HepG2 (cell line): ENCODE measurements at regions not wholly inside any gene's neighbourhood (a gene's known extent, or its start where the extent isn't known, plus 50 kb on each side); places are given as distances from the start of the nearest gene placed in this dataset.

Experiments
- ARID2 ChIP-seq: sonication (generic); formaldehyde crosslinking; IDR thresholded peaks from 2 replicates; pipeline ENCODE4 v1.8.1; 2022; ENCODE audit warnings: mild to moderate bottlenecking, missing genetic modification reagents, borderline replicate concordance
- DMAP1 ChIP-seq: IDR thresholded peaks from 2 replicates; pipeline ENCODE4 v1.6.1; 2016
- DRAP1 ChIP-seq: IDR thresholded peaks from 2 replicates; pipeline ENCODE4 v1.6.1; 2016; ENCODE audit warnings: missing genetic modification reagents, missing compliant biosample characterization
- KAT2B ChIP-seq: fragments of 150-350 bp; IDR thresholded peaks from 2 replicates; pipeline ENCODE4 v1.6.1; 2014; ENCODE audit warnings: low read depth, low read length, borderline replicate concordance
- KDM4B ChIP-seq: sonication (generic); formaldehyde crosslinking; IDR thresholded peaks from 2 replicates; pipeline ENCODE4 v1.4.0; 2020; ENCODE audit warnings: missing genetic modification reagents
- MED13 ChIP-seq: sonication (generic); formaldehyde crosslinking; IDR thresholded peaks from 2 replicates; pipeline ENCODE4 v1.5.0; 2020; ENCODE audit warnings: missing genetic modification reagents
- NR2F2 ChIP-seq: IDR thresholded peaks from 2 replicates; pipeline ENCODE4 v1.6.1; 2012; ENCODE audit warnings: low read depth, inconsistent platforms, borderline replicate concordance
- PHB2 ChIP-seq: fragments of 450-650 bp; IDR thresholded peaks from 2 replicates; pipeline ENCODE4 v1.6.1; 2018; ENCODE audit not compliant: partially characterized antibody
- PREB ChIP-seq: sonication (generic); formaldehyde crosslinking; IDR thresholded peaks from 2 replicates; pipeline ENCODE4 v1.4.0; 2020; ENCODE audit warnings: missing genetic modification reagents
- SP140L ChIP-seq: sonication (generic); formaldehyde crosslinking; IDR thresholded peaks from 2 replicates; pipeline ENCODE4 v1.4.0; 2020; ENCODE audit warnings: missing genetic modification reagents, borderline replicate concordance
- TIGD3 ChIP-seq: sonication (generic); formaldehyde crosslinking; IDR thresholded peaks from 2 replicates; pipeline ENCODE4 v1.5.1; 2020; ENCODE audit warnings: mild to moderate bottlenecking, missing genetic modification reagents, borderline replicate concordance
- ZNF235 ChIP-seq: sonication (generic); formaldehyde crosslinking; IDR thresholded peaks from 2 replicates; pipeline ENCODE4 v1.8.1; 2023; ENCODE audit warnings: mild to moderate bottlenecking, missing genetic modification reagents, borderline replicate concordance
- ZNF570 ChIP-seq: sonication (generic); formaldehyde crosslinking; IDR thresholded peaks from 2 replicates; pipeline ENCODE4 v1.4.0; 2020; ENCODE audit warnings: mild to moderate bottlenecking, missing genetic modification reagents, borderline replicate concordance
- ZNF577 ChIP-seq: sonication (generic); formaldehyde crosslinking; IDR thresholded peaks from 2 replicates; pipeline ENCODE4 v1.4.0; 2020; ENCODE audit warnings: mild to moderate bottlenecking, low read depth, missing genetic modification reagents, borderline replicate concordance
- ZNF607 ChIP-seq: sonication (generic); formaldehyde crosslinking; IDR thresholded peaks from 2 replicates; pipeline ENCODE4 v1.5.1; 2020; ENCODE audit warnings: missing genetic modification reagents, mild to moderate bottlenecking, borderline replicate concordance
- ZNF768 ChIP-seq: sonication (generic); formaldehyde crosslinking; IDR thresholded peaks from 2 replicates; pipeline ENCODE4 v1.4.0; 2020; ENCODE audit warnings: missing genetic modification reagents
- ZSCAN30 ChIP-seq: sonication (generic); formaldehyde crosslinking; IDR thresholded peaks from 2 replicates; pipeline ENCODE4 v1.5.0; 2020; ENCODE audit warnings: mild to moderate bottlenecking, missing genetic modification reagents
- ZSCAN31 ChIP-seq: sonication (generic); formaldehyde crosslinking; IDR thresholded peaks from 2 replicates; pipeline ENCODE4 v1.5.0; 2020; ENCODE audit warnings: low read depth, mild to moderate bottlenecking, missing genetic modification reagents
- TF ChIP-seq, protein P1 (sequence below): sonication (generic); formaldehyde crosslinking; IDR thresholded peaks from 2 replicates; pipeline ENCODE4 v1.8.0; 2022; ENCODE audit warnings: missing genetic modification reagents, mild to moderate bottlenecking, moderate library complexity, borderline replicate concordance
- TF ChIP-seq, protein P2 (sequence below): IDR thresholded peaks from 2 replicates; pipeline ENCODE4 v1.6.1; 2016; ENCODE audit warnings: missing compliant biosample characterization, missing genetic modification reagents, borderline replicate concordance
- TF ChIP-seq, protein P3 (sequence below): sonication (generic); formaldehyde crosslinking; conservative IDR thresholded peaks from 2 replicates; pipeline ENCODE4 v1.4.0; 2020; ENCODE audit warnings: mild to moderate bottlenecking, missing genetic modification reagents, moderate library complexity

GRCh38 chr19:56976300-56976699, 135.8 kb upstream of the PEG3 start (continued):
- TF ChIP-seq, protein P1, sequence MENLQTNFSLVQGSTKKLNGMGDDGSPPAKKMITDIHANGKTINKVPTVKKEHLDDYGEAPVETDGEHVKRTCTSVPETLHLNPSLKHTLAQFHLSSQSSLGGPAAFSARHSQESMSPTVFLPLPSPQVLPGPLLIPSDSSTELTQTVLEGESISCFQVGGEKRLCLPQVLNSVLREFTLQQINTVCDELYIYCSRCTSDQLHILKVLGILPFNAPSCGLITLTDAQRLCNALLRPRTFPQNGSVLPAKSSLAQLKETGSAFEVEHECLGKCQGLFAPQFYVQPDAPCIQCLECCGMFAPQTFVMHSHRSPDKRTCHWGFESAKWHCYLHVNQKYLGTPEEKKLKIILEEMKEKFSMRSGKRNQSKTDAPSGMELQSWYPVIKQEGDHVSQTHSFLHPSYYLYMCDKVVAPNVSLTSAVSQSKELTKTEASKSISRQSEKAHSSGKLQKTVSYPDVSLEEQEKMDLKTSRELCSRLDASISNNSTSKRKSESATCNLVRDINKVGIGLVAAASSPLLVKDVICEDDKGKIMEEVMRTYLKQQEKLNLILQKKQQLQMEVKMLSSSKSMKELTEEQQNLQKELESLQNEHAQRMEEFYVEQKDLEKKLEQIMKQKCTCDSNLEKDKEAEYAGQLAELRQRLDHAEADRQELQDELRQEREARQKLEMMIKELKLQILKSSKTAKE (CRISPR knock-in tag), result 0 out of 2 replicates have a peak, but pooled peaks have one; percentile 42
- no peak for TF ChIP-seq ZNF607 (CRISPR knock-in tag)
- TF ChIP-seq ZNF768 (CRISPR knock-in tag), result no peak
- TF ChIP-seq PHB2, result no peak
- TF ChIP-seq KAT2B, result no peak
- TF ChIP-seq ZSCAN30 (CRISPR knock-in tag), result no peak
- no peak for TF ChIP-seq SP140L
- no peak; the same call in none of the 2 replicates for TF ChIP-seq MED13 (CRISPR knock-in tag)
- no peak for TF ChIP-seq PREB
- TF ChIP-seq ZNF235 (CRISPR knock-in tag), result no peak
- TF ChIP-seq NR2F2, result peak; percentile 90
- TF ChIP-seq DRAP1, result 0 out of 2 replicates have a peak, but pooled peaks have one; percentile 41
- no peak for TF ChIP-seq DMAP1 (CRISPR knock-in tag)
- TF ChIP-seq ZNF570 (CRISPR knock-in tag), result no peak
- TF ChIP-seq, protein P2, sequence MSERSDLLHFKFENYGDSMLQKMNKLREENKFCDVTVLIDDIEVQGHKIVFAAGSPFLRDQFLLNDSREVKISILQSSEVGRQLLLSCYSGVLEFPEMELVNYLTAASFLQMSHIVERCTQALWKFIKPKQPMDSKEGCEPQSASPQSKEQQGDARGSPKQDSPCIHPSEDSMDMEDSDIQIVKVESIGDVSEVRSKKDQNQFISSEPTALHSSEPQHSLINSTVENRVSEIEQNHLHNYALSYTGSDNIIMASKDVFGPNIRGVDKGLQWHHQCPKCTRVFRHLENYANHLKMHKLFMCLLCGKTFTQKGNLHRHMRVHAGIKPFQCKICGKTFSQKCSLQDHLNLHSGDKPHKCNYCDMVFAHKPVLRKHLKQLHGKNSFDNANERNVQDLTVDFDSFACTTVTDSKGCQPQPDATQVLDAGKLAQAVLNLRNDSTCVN, result no peak
- TF ChIP-seq TIGD3 (CRISPR knock-in tag), result no peak
- no peak for TF ChIP-seq ZNF577 (CRISPR knock-in tag)
- no peak for TF ChIP-seq ZSCAN31 (CRISPR knock-in tag)
- TF ChIP-seq, protein P3, sequence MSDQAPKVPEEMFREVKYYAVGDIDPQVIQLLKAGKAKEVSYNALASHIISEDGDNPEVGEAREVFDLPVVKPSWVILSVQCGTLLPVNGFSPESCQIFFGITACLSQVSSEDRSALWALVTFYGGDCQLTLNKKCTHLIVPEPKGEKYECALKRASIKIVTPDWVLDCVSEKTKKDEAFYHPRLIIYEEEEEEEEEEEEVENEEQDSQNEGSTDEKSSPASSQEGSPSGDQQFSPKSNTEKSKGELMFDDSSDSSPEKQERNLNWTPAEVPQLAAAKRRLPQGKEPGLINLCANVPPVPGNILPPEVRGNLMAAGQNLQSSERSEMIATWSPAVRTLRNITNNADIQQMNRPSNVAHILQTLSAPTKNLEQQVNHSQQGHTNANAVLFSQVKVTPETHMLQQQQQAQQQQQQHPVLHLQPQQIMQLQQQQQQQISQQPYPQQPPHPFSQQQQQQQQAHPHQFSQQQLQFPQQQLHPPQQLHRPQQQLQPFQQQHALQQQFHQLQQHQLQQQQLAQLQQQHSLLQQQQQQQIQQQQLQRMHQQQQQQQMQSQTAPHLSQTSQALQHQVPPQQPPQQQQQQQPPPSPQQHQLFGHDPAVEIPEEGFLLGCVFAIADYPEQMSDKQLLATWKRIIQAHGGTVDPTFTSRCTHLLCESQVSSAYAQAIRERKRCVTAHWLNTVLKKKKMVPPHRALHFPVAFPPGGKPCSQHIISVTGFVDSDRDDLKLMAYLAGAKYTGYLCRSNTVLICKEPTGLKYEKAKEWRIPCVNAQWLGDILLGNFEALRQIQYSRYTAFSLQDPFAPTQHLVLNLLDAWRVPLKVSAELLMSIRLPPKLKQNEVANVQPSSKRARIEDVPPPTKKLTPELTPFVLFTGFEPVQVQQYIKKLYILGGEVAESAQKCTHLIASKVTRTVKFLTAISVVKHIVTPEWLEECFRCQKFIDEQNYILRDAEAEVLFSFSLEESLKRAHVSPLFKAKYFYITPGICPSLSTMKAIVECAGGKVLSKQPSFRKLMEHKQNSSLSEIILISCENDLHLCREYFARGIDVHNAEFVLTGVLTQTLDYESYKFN (CRISPR knock-in tag), result peak; percentile 54
- no peak for TF ChIP-seq KDM4B (CRISPR knock-in tag)
- no peak for TF ChIP-seq ARID2 (CRISPR knock-in tag)
